ENCODE measurements at regions not wholly inside any gene's neighbourhood (a gene's known extent, or its start where the extent isn't known, plus 50 kb on each side); places are given as distances from the start of the nearest gene placed in this dataset.

DNA sequence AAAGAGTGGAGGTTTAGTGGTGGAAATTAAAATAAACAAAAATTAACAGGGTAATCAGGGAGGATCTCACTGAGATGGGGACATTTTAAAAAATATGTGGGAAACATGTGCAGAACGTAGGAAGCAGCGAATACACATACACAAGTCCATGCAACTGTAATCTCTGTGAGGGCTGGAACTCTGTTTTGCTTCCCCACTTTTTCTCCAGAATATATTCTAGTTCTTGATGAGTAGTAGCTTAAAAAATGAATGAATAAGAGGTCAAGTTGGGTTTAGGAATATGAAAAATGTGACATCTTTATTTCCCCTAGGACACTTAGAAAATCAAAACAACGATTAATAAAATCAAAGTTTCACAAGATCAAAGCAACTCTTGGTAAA is 312.2 kb upstream of the ZNF717 start:
- Histone ChIP-seq H3K4me1 (replicated peaks; ENCODE audit: insufficient read depth) (no peaks in the 10 kb centered on the region), H4K20me1 (ENCODE audit: insufficient read depth) (no peaks in the 10 kb centered on the region), H3K27me3 (ENCODE audit: insufficient read depth, low read depth) (no peaks in the 10 kb centered on the region), H3K4me3 (no peak overlapping the region), H3K36me3 (ENCODE audit: low read depth) (no peaks in the 10 kb centered on the region), H3K9me2 (ENCODE audit: insufficient read depth) (no peaks in the 10 kb centered on the region), H3F3A (ENCODE audit: insufficient read depth, low read depth) (no peaks in the 10 kb centered on the region), H3K9me3 (ENCODE audit: insufficient read depth, low read depth) (no peaks in the 10 kb centered on the region), H3K4me2 (no peak overlapping the region), H3K27ac (no peak overlapping the region), H2AFZ (no peak overlapping the region), H3K79me2 (ENCODE audit: low read depth) (no peaks in the 10 kb centered on the region)
- CTCF ChIA-PET: no interaction called here
- TF ChIP-seq, protein P1, sequence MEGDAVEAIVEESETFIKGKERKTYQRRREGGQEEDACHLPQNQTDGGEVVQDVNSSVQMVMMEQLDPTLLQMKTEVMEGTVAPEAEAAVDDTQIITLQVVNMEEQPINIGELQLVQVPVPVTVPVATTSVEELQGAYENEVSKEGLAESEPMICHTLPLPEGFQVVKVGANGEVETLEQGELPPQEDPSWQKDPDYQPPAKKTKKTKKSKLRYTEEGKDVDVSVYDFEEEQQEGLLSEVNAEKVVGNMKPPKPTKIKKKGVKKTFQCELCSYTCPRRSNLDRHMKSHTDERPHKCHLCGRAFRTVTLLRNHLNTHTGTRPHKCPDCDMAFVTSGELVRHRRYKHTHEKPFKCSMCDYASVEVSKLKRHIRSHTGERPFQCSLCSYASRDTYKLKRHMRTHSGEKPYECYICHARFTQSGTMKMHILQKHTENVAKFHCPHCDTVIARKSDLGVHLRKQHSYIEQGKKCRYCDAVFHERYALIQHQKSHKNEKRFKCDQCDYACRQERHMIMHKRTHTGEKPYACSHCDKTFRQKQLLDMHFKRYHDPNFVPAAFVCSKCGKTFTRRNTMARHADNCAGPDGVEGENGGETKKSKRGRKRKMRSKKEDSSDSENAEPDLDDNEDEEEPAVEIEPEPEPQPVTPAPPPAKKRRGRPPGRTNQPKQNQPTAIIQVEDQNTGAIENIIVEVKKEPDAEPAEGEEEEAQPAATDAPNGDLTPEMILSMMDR (conservative IDR thresholded peaks at IDR 0.05): no peak
- TF ChIP-seq EZH2 (IDR thresholded peaks at IDR 0.05; ENCODE audit: low read depth): no peak
- DNase-seq: no peak
- POLR2A ChIA-PET (ENCODE audit: unreplicated experiment): no interaction called here
- no TSS peak for BruUV-seq (replicated peaks)
- intact Hi-C loops (cut with micrococcal nuclease; ENCODE audit: unreplicated experiment): no loop called here

DNA sequence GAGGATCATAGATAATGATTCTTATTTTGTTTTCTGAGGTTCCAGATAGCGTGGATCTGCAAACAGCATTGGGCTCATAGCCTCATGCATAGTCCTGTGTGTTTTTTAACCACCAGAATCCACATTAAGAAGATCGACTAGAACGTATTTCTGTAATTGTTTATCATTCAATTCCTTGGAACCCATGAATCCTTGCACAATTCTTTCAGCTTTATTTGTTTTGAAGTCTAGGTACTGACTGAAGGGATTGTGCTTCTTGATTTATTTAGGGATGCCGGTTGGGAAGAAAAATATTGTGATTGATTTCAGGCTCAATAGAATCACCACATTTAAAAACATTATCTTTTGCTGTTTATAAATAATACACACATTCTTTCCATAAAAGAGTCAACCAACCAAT is 314.6 kb upstream of the ZNF717 start:
- no peaks in the 10 kb centered on the region for H3K9me3 ChIP-seq (ENCODE audit: insufficient read depth, low read depth)
- H3K4me1 ChIP-seq (replicated peaks; ENCODE audit: insufficient read depth): no peaks in the 10 kb centered on the region
- intact Hi-C loops (cut with micrococcal nuclease; ENCODE audit: unreplicated experiment): no loop called here
- H3K4me3 ChIP-seq: no peak overlapping the region
- no peaks in the 10 kb centered on the region for H3F3A ChIP-seq (ENCODE audit: insufficient read depth, low read depth)
- ChIA-PET CTCF (no interaction called here), POLR2A (ENCODE audit: unreplicated experiment) (no interaction called here)
- no peak for DNase-seq
- TF ChIP-seq, protein P1 (conservative IDR thresholded peaks at IDR 0.05): no peak
- H3K4me2 ChIP-seq: no peak overlapping the region
- no peaks in the 10 kb centered on the region for H4K20me1 ChIP-seq (ENCODE audit: insufficient read depth)
- no peaks in the 10 kb centered on the region for H3K36me3 ChIP-seq (ENCODE audit: low read depth)
- no peaks in the 10 kb centered on the region for H3K9me2 ChIP-seq (ENCODE audit: insufficient read depth)
- no peaks in the 10 kb centered on the region for H3K79me2 ChIP-seq (ENCODE audit: low read depth)
- BruUV-seq (replicated peaks): no TSS peak
- H3K27ac ChIP-seq: no peak overlapping the region
- no peak overlapping the region for H2AFZ ChIP-seq
- H3K27me3 ChIP-seq (ENCODE audit: insufficient read depth, low read depth): no peaks in the 10 kb centered on the region

DNA sequence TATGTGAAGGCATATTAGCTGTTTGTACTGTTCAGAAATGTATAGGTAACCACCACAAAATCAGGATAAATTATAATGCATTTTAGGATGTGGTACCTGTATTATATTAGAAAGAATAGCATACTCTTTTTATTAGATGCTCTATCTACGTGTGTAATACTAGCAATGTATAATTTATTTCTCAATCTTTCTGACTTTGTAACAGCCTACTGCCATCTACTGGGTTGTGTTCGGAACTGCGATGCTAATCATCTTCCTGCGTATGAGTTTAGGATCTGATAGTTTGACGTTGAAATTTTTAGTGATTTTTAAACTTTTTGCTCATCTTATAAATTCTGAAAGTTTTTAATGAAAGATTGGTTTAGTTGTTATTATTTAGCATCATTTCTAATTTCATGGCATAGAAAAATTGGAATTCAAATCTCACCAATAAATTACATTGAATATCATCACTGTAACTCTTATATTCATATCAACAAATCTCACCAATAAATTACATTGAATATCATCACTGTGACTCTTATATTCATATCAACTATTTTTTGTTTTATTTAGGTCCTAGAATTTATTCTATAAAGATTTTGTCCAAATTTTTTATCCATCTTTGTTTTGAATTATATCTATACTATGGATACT is 322.7 kb upstream of the ZNF717 start:
- Histone ChIP-seq H3K4me3 (no peak overlapping the region), H3K9me2 (ENCODE audit: insufficient read depth) (no peaks in the 10 kb centered on the region), H3K79me2 (ENCODE audit: low read depth) (no peaks in the 10 kb centered on the region), H3K4me2 (no peak overlapping the region), H2AFZ (no peak overlapping the region), H3K36me3 (ENCODE audit: low read depth) (no peaks in the 10 kb centered on the region), H4K20me1 (ENCODE audit: insufficient read depth) (no peaks in the 10 kb centered on the region), H3F3A (ENCODE audit: insufficient read depth, low read depth) (no peaks in the 10 kb centered on the region), H3K9me3 (ENCODE audit: insufficient read depth, low read depth) (no peaks in the 10 kb centered on the region), H3K4me1 (replicated peaks; ENCODE audit: insufficient read depth) (no peaks in the 10 kb centered on the region), H3K27ac (no peak overlapping the region), H3K27me3 (ENCODE audit: insufficient read depth, low read depth) (no peaks in the 10 kb centered on the region)
- intact Hi-C loops (cut with micrococcal nuclease; ENCODE audit: unreplicated experiment): no loop called here
- TF ChIP-seq, protein P1 (conservative IDR thresholded peaks at IDR 0.05): peak; percentile 73
- TF ChIP-seq EZH2 (IDR thresholded peaks at IDR 0.05; ENCODE audit: low read depth): no peak
- POLR2A ChIA-PET (ENCODE audit: unreplicated experiment): no interaction called here
- no TSS peak for BruUV-seq (replicated peaks)
- CTCF ChIA-PET: interaction anchor here (0.6 kb wide), 1 partner anchor 84 kb away, joined by 3 read pairs; no protein-coding TSS in a partner anchor
- no peak for DNase-seq

Measured in PC-9 (cell line).